Calu3 (cell line): ENCODE measurements at regions not wholly inside any gene's neighbourhood (a gene's known extent, or its start where the extent isn't known, plus 50 kb on each side); places are given as distances from the start of the nearest gene placed in this dataset.

ENCODE experiments used
- BruUV-seq: library from RNA; stranded (reverse); fragments of 400-500 nt; replicated peaks from 2 replicates; lab custom pipeline; 2021; lab: Mats Ljungman, UMichigan
- CTCF ChIA-PET: fragments of 300-600 bp; sonication (Branson Sonifier 250); formaldehyde crosslinking; loops from one replicate; lab custom pipeline; 2022; ENCODE audit warnings: antibody characterized with exemption; lab: Charles Lee
- DNase-seq: peaks from one replicate; pipeline ENCODE4 v3.0.0; 2022
- H3K27ac Mint-ChIP-seq: one replicate; pipeline ENCODE4 v1.8.0; 2022; ENCODE audit warnings: mixed read lengths; ENCODE audit not compliant: unreplicated experiment
- H3K27me3 Mint-ChIP-seq: one replicate; pipeline ENCODE4 v1.8.0; 2022; ENCODE audit warnings: mixed read lengths; ENCODE audit not compliant: unreplicated experiment
- H3K36me3 Mint-ChIP-seq: one replicate; pipeline ENCODE4 v1.8.0; 2022; ENCODE audit warnings: mild to moderate bottlenecking, moderate library complexity, mixed read lengths; ENCODE audit not compliant: insufficient read depth, unreplicated experiment
- H3K4me1 Mint-ChIP-seq: one replicate; pipeline ENCODE4 v1.8.0; 2022; ENCODE audit warnings: mild to moderate bottlenecking, low read depth, mixed read lengths; ENCODE audit not compliant: unreplicated experiment
- H3K4me3 Mint-ChIP-seq: one replicate; pipeline ENCODE4 v1.8.0; 2022; ENCODE audit warnings: mild to moderate bottlenecking, low read depth, moderate library complexity, mixed read lengths; ENCODE audit not compliant: unreplicated experiment
- H3K9me3 Mint-ChIP-seq: one replicate; pipeline ENCODE4 v1.8.0; 2022; ENCODE audit warnings: low read depth, mixed read lengths; ENCODE audit not compliant: unreplicated experiment
- CTCF ChIP-seq: fragments of 200-600 bp; IDR thresholded peaks from one replicate; pipeline ENCODE4 v1.8.0; 2022; ENCODE audit warnings: antibody characterized with exemption; ENCODE audit not compliant: unreplicated experiment
- intact Hi-C: fragments of 100-400 bp; cut with micrococcal nuclease; formaldehyde crosslinking; loops from one replicate; pipeline ENCODE4 v1.10.0; 2022; ENCODE audit not compliant: unreplicated experiment

GRCh38 chr7:152905949-152906348 is 146.4 kb downstream of the ACTR3B start:
- H3K27ac Mint-ChIP-seq: no peak overlapping the region
- intact Hi-C loops: no loop called here
- BruUV-seq: no TSS peak
- no peak for DNase-seq
- H3K27me3 Mint-ChIP-seq: no peaks in the 10 kb centered on the region
- no peak overlapping the region for H3K4me3 Mint-ChIP-seq
- H3K36me3 Mint-ChIP-seq: no peaks in the 10 kb centered on the region
- H3K4me1 Mint-ChIP-seq: no peaks in the 10 kb centered on the region
- peaks cover 5% of the 10 kb centered on the region for H3K9me3 Mint-ChIP-seq
- no peak for TF ChIP-seq CTCF
- CTCF ChIA-PET: no interaction called here

GRCh38 chr7:152907042-152907761 is 147.7 kb downstream of the ACTR3B start:
- Mint-ChIP-seq H3K27ac (no peak overlapping the region), H3K36me3 (no peaks in the 10 kb centered on the region), H3K4me3 (no peak overlapping the region), H3K9me3 (peaks cover 5% of the 10 kb centered on the region), H3K27me3 (no peaks in the 10 kb centered on the region), H3K4me1 (no peaks in the 10 kb centered on the region)
- no peak for TF ChIP-seq CTCF
- DNase-seq: no peak
- CTCF ChIA-PET: no interaction called here
- intact Hi-C loops: no loop called here
- BruUV-seq: no TSS peak

- TF ChIP-seq CTCF: no peak
- CTCF ChIA-PET: no interaction called here
- BruUV-seq: no TSS peak
These were observed 149.7 kb downstream of the ACTR3B start for GRCh38 chr7:152909280-152909679.

GRCh38 chr7:152909683-152910544 is 150.4 kb downstream of the ACTR3B start:
- Mint-ChIP-seq H3K27me3 (no peaks in the 10 kb centered on the region), H3K4me3 (no peak overlapping the region), H3K27ac (no peak overlapping the region), H3K4me1 (no peaks in the 10 kb centered on the region), H3K36me3 (no peaks in the 10 kb centered on the region), H3K9me3 (peaks cover 5% of the 10 kb centered on the region)
- no TSS peak for BruUV-seq
- intact Hi-C loops: no loop called here
- CTCF ChIA-PET: no interaction called here
- TF ChIP-seq CTCF: no peak
- peak; percentile 21 for DNase-seq

More at GRCh38 chr7:152909280-152909679, 149.7 kb downstream of the ACTR3B start:
- no peak overlapping the region for H3K4me3 Mint-ChIP-seq
- H3K27ac Mint-ChIP-seq: no peak overlapping the region
- H3K36me3 Mint-ChIP-seq: no peaks in the 10 kb centered on the region
- H3K4me1 Mint-ChIP-seq: no peaks in the 10 kb centered on the region
- intact Hi-C loops: no loop called here
- no peak for DNase-seq
- H3K27me3 Mint-ChIP-seq: no peaks in the 10 kb centered on the region
- peaks cover 5% of the 10 kb centered on the region for H3K9me3 Mint-ChIP-seq
